GM18508 (cell line): ENCODE measurements at regions not wholly inside any gene's neighbourhood (a gene's known extent, or its start where the extent isn't known, plus 50 kb on each side); places are given as distances from the start of the nearest gene placed in this dataset.
"Not testable (repeated sequence)": the region's sequence is repeated elsewhere in the genome, so short reads cannot be mapped to it uniquely, and the experiment has no call there.

ENCODE experiments used
- ATAC-seq: cut with Tn5 transposase; IDR thresholded peaks from one replicate; pipeline ENCODE4 v1.9.1; 2021; ENCODE audit warnings: moderate number of reproducible peaks; ENCODE audit not compliant: insufficient read depth, unreplicated experiment

DNA sequence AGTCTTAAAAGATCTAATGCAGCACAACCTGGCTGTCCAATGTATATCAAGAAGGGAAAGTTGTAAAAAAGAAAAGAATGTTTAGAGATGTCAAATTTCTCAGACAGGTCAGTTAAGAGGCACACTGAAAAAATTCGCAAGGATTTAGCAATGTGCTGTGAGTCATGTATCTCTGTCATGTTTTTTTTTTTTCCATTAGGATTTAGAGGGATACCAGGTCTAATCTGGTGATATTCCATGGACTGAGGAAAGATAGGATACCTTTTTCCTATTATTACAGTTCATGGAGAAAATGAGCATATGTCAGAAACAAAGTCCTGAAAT lies 815.4 kb upstream of the PCDH10 start:
- no peak for ATAC-seq

DNA sequence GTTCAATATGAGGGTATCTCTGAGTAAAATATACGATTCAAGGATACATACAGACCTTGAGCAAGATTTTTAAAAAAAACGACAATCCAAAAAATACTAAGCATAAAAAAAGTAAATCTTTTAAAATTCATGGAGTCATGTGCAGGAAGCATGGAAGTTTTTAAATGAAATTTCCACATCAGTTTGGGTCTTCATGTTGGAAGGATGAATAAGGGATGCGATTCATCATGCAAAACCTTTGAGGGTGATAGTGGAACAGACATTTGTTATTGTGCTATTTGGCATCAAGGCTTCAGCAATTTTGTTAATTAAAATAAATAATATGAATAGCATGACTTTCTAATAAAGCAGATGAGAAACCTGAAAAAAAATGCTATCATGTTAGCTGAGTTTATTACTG lies 815.0 kb upstream of the PCDH10 start:
- no peak for ATAC-seq

DNA sequence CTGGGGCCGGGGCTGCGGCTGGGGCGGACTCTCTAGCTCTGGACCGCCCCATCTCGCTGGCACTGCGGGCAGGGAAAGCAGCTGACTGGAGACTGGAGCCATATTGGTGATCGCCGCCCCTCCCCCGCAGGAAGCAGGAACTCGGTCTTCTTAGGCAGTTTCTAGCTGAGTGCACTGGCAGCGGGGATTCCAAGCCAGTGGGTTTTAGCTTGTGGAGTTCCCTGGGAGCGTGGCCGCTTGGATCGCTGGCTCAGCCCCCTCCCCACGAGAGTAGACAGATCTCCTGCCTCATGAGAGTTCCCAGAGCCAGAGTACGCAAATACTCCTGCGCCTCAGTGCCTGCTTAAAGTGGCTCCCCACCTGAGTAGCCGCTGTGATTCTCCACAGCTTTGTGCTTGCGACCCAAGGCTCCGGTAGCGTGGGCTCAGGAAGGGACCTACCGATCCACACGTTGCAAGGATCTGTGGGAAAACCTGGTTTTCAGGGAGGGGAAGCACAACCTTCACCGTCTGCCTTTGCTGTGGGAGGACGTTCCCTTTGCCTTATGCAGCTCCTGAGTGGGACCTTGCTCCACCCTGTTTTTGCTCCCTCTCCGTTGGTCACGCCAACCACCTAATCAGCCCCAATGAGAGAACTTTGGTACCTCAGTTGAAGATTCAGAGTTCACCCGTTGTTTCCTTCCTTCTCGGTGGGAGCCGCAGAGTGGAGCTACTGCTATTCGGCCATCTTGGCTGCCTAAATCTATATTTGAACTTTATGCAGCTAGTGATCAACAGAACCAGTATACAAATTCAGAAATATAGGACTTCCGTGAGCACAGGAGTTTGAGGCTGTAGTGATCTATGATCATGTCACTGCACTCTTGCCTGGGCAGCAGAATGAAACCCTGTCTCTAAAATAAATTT lies 803.9 kb upstream of the PCDH10 start:
- no peak for ATAC-seq

DNA sequence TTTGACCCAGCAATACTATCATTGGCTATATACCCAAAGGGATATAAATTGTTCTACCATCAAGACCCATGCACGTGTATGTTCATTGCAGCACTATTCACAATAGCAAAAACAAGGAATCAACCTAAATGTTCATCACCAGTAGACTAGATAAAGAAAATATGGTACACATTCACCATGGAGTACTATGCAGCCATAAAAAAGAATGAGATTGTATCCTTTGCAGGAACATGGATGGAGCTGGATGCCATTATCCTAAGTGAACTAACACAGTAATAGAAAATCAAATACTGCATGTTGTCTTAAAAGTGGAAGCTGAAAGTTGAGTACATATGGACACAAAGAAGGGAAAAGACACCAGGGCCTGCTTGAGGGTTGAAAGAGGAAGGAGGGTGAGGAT lies 803.1 kb upstream of the PCDH10 start:
- ATAC-seq = no peak

DNA sequence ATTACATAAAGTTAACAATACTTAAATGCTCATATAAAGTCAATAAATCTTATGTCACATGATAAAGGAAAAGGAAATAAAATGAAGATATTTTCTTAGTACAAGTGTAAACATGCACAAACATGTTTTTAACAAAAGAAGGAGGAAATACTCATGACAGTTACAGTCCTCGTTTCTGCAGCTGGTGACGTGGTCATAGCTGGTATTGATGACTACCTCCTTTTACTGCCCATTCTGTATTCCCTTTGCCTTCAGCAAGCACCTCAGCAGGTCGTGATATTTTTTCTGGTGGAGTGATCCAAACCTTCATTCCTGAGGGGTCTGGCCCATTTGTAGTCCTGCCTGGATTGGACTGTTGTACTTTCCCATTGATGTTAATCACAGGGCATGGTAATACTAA lies 797.5 kb upstream of the PCDH10 start:
- not testable (repeated sequence) for ATAC-seq

DNA sequence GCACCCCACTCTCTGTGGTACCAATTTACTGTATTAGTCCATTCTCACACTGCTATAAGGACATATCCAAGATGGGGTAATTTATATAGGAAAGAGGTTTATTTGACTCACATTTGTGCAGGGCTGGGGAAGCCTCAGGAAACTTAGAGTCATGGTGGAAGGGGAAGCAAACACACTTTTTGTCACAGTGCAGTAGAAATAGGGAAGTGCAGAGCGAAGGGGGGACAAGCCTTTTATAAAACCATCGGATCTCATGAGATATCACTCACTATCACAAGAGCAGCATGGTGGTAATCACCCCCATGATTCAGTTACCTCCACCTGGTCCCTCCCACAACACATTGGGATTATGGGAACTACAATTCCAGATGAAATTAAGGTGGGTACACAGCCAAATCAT lies 766.9 kb upstream of the PCDH10 start:
- ATAC-seq = no peak

DNA sequence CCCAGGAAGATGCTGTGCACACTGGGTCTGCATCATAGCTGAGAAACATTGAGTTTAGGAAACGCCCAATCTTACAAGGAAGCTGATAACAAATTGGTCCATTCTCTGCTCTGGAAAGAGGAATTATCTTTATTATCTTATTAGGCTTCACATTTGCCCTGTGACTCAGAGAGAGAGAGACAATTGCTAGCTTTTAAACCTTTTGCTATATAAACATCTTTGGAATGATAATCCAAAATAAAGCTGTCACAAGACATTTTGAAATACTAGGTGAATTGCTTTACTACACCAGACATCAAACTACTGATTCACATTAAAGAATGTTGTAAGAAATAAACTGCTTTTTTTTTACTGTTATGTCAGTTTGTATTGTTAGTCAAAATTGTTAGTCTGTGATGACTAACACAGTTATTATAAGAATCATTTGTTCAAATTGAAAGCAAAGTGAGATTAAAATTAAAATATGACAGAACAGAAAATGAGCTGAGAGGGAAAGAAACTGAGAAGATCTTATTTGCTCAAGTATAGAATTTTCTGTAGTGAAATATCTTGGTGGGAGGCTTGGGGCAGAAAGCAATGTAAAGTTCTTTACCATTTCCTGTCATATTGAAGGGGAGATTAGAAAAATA lies 765.4 kb upstream of the PCDH10 start:
- no peak for ATAC-seq

DNA sequence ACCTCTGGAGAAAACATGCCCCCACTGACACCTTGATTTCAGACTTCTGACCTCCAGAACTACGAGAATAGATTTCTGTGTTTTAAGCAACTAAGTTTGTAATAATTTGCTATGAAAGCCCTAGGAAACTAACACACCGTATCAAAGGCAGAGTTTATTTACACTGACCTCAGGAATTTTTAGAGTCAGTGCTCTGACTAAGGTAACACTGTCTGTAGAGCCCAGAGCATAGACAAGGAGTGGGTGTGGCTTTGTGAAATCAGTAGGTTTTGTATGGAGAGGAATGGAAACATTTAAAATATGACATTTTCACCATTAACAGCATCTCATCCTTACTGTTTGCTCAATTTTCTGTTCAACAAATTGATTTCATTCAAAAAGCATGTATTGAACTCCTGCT lies 764.4 kb upstream of the PCDH10 start:
- ATAC-seq = no peak

DNA sequence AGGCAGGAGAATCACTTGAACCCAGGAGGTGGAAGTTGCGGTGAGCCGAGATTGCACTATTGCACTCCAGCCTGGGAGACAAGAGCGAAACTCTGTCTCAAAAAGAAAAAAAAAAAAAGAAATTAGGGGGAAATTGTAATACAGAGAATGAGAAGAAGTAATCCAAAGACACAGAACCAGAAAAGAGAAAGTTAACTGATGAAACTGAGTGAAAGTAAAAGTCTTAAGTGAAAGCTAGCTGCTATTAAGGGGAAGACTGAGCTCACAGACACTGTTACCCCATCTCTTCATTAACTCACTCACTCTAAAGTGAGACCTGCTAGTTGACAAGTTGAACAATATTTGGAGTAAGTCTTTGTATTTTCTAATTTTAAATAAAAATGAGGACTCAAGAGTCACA lies 763.0 kb upstream of the PCDH10 start:
- ATAC-seq = no peak

DNA sequence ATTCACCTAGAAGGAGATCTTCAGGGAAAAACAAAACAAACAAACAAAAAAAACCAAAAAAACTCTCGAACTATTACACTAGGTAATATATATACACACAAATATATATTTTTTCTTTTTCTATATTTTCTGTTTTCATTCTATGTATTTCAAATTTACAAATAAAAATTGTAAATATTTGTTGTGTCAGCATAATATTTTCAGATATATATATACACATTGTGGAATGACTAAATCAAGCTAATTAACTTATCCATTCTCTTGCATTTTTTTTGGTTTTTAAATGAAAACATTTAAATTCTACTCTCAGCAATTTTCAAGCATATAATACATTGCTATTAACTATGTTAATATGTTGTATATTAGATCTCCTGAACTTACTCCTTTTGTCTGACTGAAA lies 762.0 kb upstream of the PCDH10 start:
- no peak for ATAC-seq

DNA sequence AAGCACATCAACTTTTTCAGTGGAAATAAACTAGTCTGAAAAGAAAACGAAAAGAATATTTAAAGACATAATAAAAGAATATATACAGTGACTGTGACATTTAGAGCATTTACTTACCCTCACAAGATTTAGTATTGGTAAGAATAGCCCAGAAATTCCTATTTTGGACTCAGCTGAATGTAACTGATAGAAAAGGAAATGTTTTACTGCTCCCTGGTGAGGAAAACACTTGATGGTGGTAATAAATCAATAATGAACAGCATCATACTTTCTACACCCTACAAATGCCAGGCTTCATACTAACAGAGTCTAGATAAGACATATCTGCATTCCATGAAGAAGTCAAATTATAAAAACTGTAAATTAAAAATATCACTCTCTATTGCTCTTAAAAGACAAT lies 753.5 kb upstream of the PCDH10 start:
- no peak for ATAC-seq

DNA sequence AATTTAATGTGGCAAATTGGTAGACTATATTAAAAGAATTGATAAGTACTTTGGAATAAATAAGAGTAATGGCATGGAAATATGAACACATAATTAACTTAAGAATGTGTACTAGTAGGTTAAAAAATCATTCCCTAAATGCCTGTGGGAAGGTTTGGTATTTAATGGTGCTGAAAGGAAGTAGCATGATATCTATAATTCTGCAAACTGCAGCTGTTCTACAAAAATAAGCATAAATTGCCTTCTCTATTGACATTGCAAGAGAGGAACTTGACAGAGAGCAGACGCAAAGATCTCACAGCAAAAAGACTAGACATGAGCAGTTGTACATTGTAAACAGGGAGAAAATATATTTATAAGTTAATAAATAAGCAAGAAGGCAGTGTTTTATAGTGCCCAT lies 752.5 kb upstream of the PCDH10 start:
- ATAC-seq = no peak

DNA sequence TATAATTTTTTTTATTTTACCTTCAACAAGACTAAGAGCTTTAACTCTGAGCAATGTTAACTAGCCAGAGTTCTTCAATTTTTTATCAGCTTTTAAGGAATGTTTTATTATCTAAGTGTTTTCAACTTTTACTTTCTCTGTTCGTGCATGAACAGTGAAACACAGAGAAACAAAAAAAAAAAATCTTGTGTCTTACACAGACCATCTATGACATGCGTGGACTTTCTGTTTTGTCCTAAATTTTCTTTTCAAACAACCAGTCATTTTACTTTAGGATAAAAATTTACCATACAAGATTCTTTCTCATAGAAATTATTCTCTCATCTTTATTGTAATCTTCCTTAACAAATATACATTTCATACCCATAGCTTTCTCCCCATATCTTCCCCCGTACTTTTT lies 731.9 kb upstream of the PCDH10 start:
- ATAC-seq = no peak

DNA sequence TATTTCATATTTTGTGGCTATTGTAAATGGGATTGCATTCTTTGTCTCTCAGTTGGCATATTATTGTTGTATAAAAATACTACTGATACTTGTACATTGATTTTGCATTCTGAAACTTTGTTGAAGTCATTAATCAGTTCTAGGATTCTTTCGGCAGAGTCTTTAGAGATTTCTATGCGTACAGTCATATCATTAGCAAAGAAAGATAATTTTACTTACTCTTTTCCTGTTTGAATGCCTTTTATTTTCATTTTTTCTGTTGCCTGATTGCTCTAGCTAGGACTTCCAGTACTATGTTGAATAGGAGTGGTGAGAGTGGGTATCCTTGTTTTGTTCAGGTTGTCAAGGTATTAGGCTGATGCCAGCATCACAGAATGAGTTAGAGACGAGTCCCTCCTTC lies 722.0 kb upstream of the PCDH10 start:
- no peak for ATAC-seq

DNA sequence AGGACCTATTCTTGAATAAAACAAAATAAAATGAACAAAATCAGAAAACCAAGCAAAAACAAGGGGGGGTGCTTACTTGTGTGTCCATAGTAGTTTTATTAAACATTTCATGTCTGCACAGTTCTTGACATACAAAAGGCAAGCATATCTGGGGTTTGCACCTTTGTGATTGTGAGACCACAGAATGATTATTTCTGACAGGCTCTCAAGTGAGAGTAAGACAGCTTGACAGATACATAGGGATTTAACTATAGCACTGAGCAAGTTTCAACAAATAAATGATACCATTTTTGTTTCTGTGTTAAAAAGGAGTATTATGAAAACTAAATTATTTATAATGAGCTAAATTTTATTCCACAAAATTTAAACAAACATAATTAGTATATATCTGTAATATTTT lies 712.0 kb upstream of the PCDH10 start:
- ATAC-seq = no peak

DNA sequence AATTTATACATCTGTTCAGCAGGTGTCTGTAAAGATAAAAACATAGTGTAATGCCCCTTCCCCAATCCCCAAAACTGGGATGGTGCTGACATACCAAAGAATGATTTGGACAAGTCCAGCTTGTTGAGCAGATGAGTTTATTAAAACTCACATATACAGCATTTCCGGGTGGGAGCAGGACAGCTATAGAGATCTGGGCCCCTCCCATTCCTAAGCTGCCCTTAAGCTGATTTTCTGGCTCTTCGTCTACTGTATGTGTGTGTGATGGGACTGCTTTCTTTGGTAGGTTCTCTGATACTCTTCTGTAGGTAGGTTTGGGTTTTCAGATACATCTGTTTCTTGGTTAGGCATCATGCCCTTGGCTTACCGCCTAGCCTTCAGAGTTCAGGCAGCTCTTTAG lies 703.7 kb upstream of the PCDH10 start:
- no peak for ATAC-seq

DNA sequence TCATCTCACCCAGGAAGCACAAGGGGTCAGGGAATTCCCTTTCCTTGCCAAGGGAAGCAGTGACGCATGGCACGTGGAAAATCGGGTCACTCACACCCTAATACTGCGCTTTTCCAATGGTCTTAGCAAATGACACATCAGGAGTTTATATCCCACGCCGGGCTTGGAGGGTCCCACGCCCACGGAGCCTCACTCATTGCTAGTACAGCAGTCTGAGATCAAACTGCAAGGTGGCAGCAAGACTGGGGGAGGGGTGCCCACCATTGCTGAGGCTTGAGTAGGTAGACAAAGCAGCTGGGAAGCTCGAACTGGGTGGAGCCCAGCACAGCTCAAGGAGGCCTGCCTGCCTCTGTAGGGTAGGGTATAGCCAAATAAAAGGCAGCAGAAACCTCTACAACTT lies 691.1 kb upstream of the PCDH10 start:
- not testable (repeated sequence) for ATAC-seq

DNA sequence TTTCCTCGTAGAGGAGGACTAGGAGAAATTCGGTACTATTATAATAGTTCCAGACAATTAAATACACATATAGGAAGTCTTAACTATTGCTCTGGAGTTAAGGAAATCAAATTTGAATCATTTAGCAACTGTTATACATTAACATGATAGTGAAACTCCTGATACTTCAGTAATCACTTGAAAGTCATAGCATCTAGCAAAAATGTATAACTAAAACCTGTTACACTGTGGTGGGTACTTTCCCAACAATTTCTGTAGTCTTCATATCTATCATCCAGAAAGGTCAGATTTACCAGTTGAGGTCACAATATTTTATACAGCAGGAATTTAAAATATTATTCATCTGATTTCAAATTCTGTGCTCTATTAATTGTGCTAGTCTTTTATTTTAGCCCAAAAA lies 669.6 kb upstream of the PCDH10 start:
- ATAC-seq = no peak

DNA sequence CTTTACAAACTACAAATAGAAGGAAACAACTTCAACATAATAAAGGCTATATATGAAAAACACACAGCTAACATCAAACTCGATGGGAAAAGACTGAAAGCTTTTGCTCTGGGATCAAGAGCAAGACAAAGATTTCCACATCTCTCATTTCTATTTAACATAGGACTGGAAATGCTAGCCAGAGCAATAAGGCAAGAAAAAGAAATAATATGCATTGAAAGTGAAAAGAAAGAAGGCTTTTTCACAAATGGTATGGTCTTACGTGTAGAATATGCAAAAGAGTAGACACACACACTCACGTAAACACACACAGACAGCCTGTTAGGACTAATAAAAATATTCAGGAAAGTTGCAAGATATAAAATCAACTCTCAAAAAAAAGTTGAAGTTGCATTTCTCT lies 660.5 kb upstream of the PCDH10 start:
- ATAC-seq = no peak

DNA sequence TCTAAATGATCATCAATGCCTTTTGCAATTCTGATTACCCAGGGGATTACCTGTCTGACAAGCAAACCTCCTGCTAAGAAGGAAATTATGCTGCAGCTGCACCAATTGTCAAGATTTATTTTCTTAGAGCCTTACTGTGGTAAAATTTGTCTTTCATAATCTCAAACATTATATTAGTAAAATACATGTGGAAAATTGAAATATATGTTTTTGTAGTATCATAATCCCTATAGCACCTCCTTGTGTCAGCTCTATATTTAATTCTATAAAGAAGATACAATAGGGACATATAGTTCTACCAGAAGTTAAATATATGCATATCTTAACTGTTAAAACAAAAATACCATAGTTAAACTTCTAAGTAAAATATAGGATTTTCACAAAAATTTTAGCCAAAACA lies 655.6 kb upstream of the PCDH10 start:
- ATAC-seq = no peak

DNA sequence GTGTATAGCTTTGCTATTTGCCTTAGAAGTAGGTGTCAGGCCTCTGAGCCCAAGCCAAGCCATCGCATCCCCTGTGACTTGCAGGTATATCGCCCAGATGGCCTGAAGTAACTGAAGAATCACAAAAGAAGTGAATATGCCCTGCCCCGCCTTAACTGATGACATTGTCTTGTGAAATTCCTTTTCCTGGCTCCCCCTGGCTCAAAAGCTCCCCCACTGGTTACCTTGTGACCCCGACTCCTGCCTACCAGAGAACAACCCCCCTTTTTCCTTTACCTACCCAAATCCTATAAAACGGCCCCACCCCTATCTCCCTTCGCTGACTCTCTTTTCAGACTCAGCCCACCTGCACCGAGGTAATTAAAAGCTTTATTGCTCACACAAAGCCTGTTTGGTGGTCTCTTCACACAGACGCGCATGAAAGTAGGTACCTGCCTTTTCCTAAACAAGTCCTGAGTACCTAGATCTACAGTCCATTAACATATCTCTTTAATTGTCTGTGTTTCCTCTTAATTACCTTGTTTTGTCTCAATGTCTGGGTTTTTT lies 653.8 kb upstream of the PCDH10 start:
- ATAC-seq = not testable (repeated sequence)

DNA sequence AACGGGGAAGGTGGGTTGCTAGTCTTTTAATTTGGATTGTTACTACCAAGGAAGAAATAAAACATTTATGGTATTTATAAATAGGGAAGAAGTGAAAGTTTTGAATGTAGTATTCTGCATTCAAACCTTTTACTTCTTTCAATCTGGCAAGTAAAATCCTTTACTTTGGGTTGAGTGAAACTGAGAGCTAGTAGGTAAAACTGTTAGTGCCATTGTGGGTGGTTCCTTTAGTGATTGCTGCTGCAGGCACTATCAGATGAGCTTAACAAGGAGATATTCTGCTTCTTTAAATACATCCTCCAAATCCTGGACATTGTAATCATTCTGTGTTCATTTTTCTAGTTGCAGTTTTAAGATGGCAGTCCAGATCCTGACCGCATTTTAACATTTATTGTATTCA lies 650.9 kb upstream of the PCDH10 start:
- ATAC-seq = no peak
